H1 (cell line): ENCODE measurements at regions not wholly inside any gene's neighbourhood (a gene's known extent, or its start where the extent isn't known, plus 50 kb on each side); places are given as distances from the start of the nearest gene placed in this dataset.

Experiments
- CTCF ChIA-PET: fragments of 300-600 bp; sonication (Branson Sonifier 250); formaldehyde crosslinking; loops from one replicate; lab custom pipeline; 2021; ENCODE audit not compliant: partially characterized antibody; lab: Charles Lee
- POLR2A ChIA-PET: fragments of 300-600 bp; sonication (Branson Sonifier 250); formaldehyde crosslinking; loops from one replicate; lab custom pipeline; 2021; ENCODE audit warnings: inconsistent platforms; ENCODE audit not compliant: partially characterized antibody; lab: Charles Lee
- DNase-seq, 2 experiments: peaks; one replicate each; pipeline versions ENCODE4 v3.0.0 to v3.0.0-alpha.2; 2010 to 2022; ENCODE audit warnings: low spot score in 2 of 2, low read depth in 1 of 2, mixed read lengths in 1 of 2
- FAIRE-seq: peaks from 2 replicates; lab custom pipeline; 2011; peaks lifted over from hg19 to GRCh38; lab: Jason Lieb, UNC
- H2AFZ ChIP-seq: 2 replicates; pipeline ENCODE4 v1.8.1; 2012; ENCODE audit warnings: low read length, inconsistent platforms
- H2AK5ac ChIP-seq: 2 replicates; pipeline ENCODE4 v1.6.1; 2013; ENCODE audit warnings: low read depth, low read length
- H2BK120ac ChIP-seq: replicated peaks from 2 replicates; pipeline ENCODE3; 2013; ENCODE audit warnings: low read depth, low read length, inconsistent platforms
- H2BK12ac ChIP-seq: 2 replicates; pipeline ENCODE4 v1.6.1; 2013; ENCODE audit warnings: low read depth, low read length
- H2BK15ac ChIP-seq: 2 replicates; pipeline ENCODE4 v1.6.1; 2013; ENCODE audit warnings: low read length
- H2BK20ac ChIP-seq: 2 replicates; pipeline ENCODE4 v1.6.1; 2013; ENCODE audit warnings: low read length
- H2BK5ac ChIP-seq: 2 replicates; pipeline ENCODE4 v1.6.1; 2013; ENCODE audit warnings: low read depth, low read length
- H3K14ac ChIP-seq: 2 replicates; pipeline ENCODE4 v1.6.1; 2013; ENCODE audit warnings: inconsistent platforms; ENCODE audit not compliant: insufficient read length
- H3K18ac ChIP-seq: 2 replicates; pipeline ENCODE4 v1.6.1; 2013; ENCODE audit warnings: low read length; ENCODE audit errors: extremely low read depth
- H3K23ac ChIP-seq: 2 replicates; pipeline ENCODE4 v1.6.1; 2013; ENCODE audit warnings: inconsistent platforms; ENCODE audit not compliant: insufficient read length
- H3K23me2 ChIP-seq: 2 replicates; pipeline ENCODE4 v1.6.1; 2013; ENCODE audit warnings: low read depth, low read length
- H3K27ac ChIP-seq: 2 replicates; pipeline ENCODE4 v1.6.1; 2011; ENCODE audit warnings: low read depth, low read length, inconsistent platforms
- H3K27me3 ChIP-seq, 4 experiments: replicated peaks in 1 of 4; 1 replicate in 1 of 4; 2 replicates in 3 of 4; pipeline versions ENCODE4 v1.6.1 to v1.8.1; 2011 to 2013; ENCODE audit warnings: low read length in 3 of 4, mild to moderate bottlenecking in 3 of 4, inconsistent platforms in 2 of 4, mixed read lengths in 2 of 4, moderate library complexity in 1 of 4; ENCODE audit not compliant: control insufficient read depth in 3 of 4, insufficient read depth in 3 of 4; ENCODE audit errors: extremely low read depth in 1 of 4
- H3K36me3 ChIP-seq, 4 experiments: 2 replicates each; pipeline versions ENCODE4 v1.6.1 to v1.8.1; 2011 to 2013; ENCODE audit warnings: mild to moderate bottlenecking in 4 of 4, low read length in 3 of 4, moderate library complexity in 2 of 4, control low read depth in 1 of 4, inconsistent platforms in 1 of 4; ENCODE audit not compliant: insufficient read depth in 4 of 4, control insufficient read depth in 2 of 4
- H3K4ac ChIP-seq: replicated peaks from 2 replicates; pipeline ENCODE3; 2013; ENCODE audit warnings: low read length, low read depth, mixed read lengths, inconsistent platforms; ENCODE audit not compliant: insufficient read length
- H3K4me1 ChIP-seq, 4 experiments: replicated peaks in 1 of 4; 1 replicate in 1 of 4; 2 replicates in 3 of 4; pipeline versions ENCODE4 v1.6.1 to v1.8.1; 2011 to 2013; ENCODE audit warnings: low read length in 3 of 4, inconsistent platforms in 2 of 4, mixed read lengths in 1 of 4; ENCODE audit not compliant: insufficient read depth in 4 of 4, control insufficient read depth in 3 of 4
- H3K4me2 ChIP-seq, 2 experiments: 2 replicates each; pipeline versions ENCODE4 v1.6.1 to v1.8.1; 2011 to 2013; ENCODE audit warnings: low read depth in 2 of 2, low read length in 2 of 2, control low read depth in 1 of 2, inconsistent platforms in 1 of 2, mild to moderate bottlenecking in 1 of 2; ENCODE audit not compliant: insufficient read depth in 1 of 2
- H3K4me3 ChIP-seq, 4 experiments: fragments of 200-600, 300-600 bp in 1 of 4; sonication (generic), shearing (Covaris generic), sonication (Bioruptor Twin) in 1 of 4; 2 replicates each; pipeline versions ENCODE4 v1.5.1 to v1.8.1; 2011 to 2016; ENCODE audit warnings: low read length in 4 of 4, low read depth in 3 of 4, control low read depth in 2 of 4, inconsistent platforms in 2 of 4, mild to moderate bottlenecking in 2 of 4, mixed read lengths in 1 of 4, moderate library complexity in 1 of 4; ENCODE audit not compliant: insufficient read depth in 2 of 4; ENCODE audit errors: extremely low read depth in 1 of 4
- H3K56ac ChIP-seq: replicated peaks from 2 replicates; pipeline ENCODE3; 2013; ENCODE audit warnings: low read depth, mild to moderate bottlenecking, mixed read lengths, low read length, inconsistent platforms; ENCODE audit not compliant: insufficient read length
- H3K79me1 ChIP-seq: 2 replicates; pipeline ENCODE4 v1.6.1; 2013; ENCODE audit warnings: low read depth, low read length, control low read depth
- H3K79me2 ChIP-seq, 2 experiments: 2 replicates each; pipeline versions ENCODE4 v1.6.1 to v1.8.1; 2012 to 2013; ENCODE audit warnings: low read length in 2 of 2, mild to moderate bottlenecking in 2 of 2, inconsistent platforms in 1 of 2; ENCODE audit not compliant: insufficient read depth in 2 of 2, control insufficient read depth in 1 of 2
- H3K9ac ChIP-seq, 4 experiments: replicated peaks in 1 of 4; 1 replicate in 1 of 4; 2 replicates in 3 of 4; pipeline versions ENCODE4 v1.6.1 to v1.8.1; 2011 to 2013; ENCODE audit warnings: low read depth in 3 of 4, low read length in 3 of 4, control low read depth in 2 of 4, mild to moderate bottlenecking in 2 of 4, moderate library complexity in 2 of 4, inconsistent platforms in 1 of 4; ENCODE audit errors: extremely low read depth in 1 of 4
- H3K9me3 ChIP-seq, 2 experiments: 2 replicates each; pipeline versions ENCODE4 v1.6.1 to v1.8.1; 2012 to 2013; ENCODE audit warnings: mild to moderate bottlenecking in 2 of 2, moderate library complexity in 2 of 2, control low read depth in 1 of 2, inconsistent platforms in 1 of 2, low read depth in 1 of 2, low read length in 1 of 2, mixed read lengths in 1 of 2; ENCODE audit not compliant: insufficient read depth in 2 of 2
- H4K20me1 ChIP-seq, 2 experiments: replicated peaks in 1 of 2; 2 replicates each; pipeline versions ENCODE3 to v1.8.1; 2011 to 2013; ENCODE audit warnings: inconsistent platforms in 2 of 2, low read length in 2 of 2, mild to moderate bottlenecking in 1 of 2; ENCODE audit not compliant: insufficient read depth in 2 of 2, control insufficient read depth in 1 of 2
- H4K5ac ChIP-seq: 2 replicates; pipeline ENCODE4 v1.6.1; 2013; ENCODE audit warnings: low read length, low read depth, mixed read lengths, inconsistent platforms; ENCODE audit not compliant: insufficient read length
- H4K8ac ChIP-seq: 2 replicates; pipeline ENCODE4 v1.8.0; 2013; ENCODE audit warnings: mild to moderate bottlenecking, moderate library complexity, low read length, inconsistent platforms; ENCODE audit not compliant: insufficient read depth; ENCODE audit errors: extremely low read depth
- H4K91ac ChIP-seq: replicated peaks from 2 replicates; pipeline ENCODE3; 2013; ENCODE audit warnings: low read length, mixed read lengths, inconsistent platforms; ENCODE audit not compliant: insufficient read length
- WGBS, 2 experiments: shearing (Covaris generic) in 1 of 2; methylation state at CpG; one replicate each; pipeline versions ENCODE4 v1.1.6 to v1.1.7; 2013 to 2015; ENCODE audit warnings: low lambda C conversion rate in 2 of 2, mixed read lengths in 2 of 2, inconsistent platforms in 1 of 2, low coverage in 1 of 2, missing lambda C conversion rate in 1 of 2; ENCODE audit not compliant: insufficient replicate concordance in 2 of 2, insufficient coverage in 1 of 2, insufficient read length in 1 of 2; ENCODE audit errors: extremely low coverage in 1 of 2, missing lambda C conversion rate in 1 of 2; 5-methylcytosine and 5-hydroxymethylcytosine counted together
- TF ChIP-seq, protein P1 (sequence below): IDR thresholded peaks from 2 replicates; pipeline ENCODE4 v1.6.1; 2011; ENCODE audit warnings: low read length, improper control_type of control experiment

DNA sequence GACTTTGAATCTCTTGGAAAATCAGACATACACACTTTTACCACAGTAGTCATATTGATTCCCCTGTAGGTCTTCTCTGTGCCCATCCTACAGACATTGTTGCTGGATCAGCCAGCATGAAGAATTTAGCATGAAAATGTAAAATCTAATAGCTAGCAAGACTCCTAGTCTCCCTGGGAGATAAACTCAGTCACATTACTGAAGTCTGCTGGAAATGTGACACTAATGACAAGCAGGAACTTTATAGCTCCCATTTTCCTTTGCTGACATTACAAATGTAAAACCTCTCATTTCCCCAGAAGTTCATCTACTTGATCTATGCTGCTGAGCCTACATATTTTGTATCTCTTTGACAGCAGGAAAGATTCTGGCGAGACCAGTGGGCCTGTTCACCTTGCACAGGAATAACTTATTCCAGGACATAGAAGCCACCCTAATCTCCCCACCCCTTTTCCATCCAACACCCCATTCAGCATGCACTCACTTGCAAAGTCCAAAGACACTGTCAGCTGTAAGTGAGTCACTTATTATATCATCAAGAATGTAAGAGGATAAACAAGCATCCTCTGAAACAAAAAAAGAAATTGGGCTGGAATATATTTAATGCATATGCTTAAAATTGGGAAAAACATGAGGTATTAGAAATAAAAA is 648.3 kb upstream of the PKDCC start:
- no peaks in the 10 kb centered on the region for H3K27me3 ChIP-seq
- no peak overlapping the region for H3K4me2 ChIP-seq
- no peak overlapping the region for H4K8ac ChIP-seq
- CTCF ChIA-PET, result interaction anchor here (0.5 to 3.6 kb wide), 22 partner anchors 9 to 1445 kb away, joined by 3 to 18 read pairs (median 3); no protein-coding TSS in a partner anchor
- H2BK5ac ChIP-seq, result no peak overlapping the region
- no peaks in the 10 kb centered on the region for H4K20me1 ChIP-seq
- no peaks in the 10 kb centered on the region for H3K23me2 ChIP-seq
- H3K23ac ChIP-seq, result no peak overlapping the region
- FAIRE-seq (no peak), DNase-seq (no peak)
- no peak overlapping the region for H4K91ac ChIP-seq
- H3K18ac ChIP-seq, result no peak overlapping the region
- no peak overlapping the region for H2BK20ac ChIP-seq
- no peak overlapping the region for H4K5ac ChIP-seq
- no peak overlapping the region for H2AK5ac ChIP-seq
- 81% methylated on average over 1 of the region's 1 CpG; no CpG with 5 or more reads in 1 of the 2 experiments for WGBS, 2 experiments
- POLR2A ChIA-PET, result interaction anchor here (0.6 kb wide), 1 partner anchor 447 kb away, joined by 3 read pairs; no protein-coding TSS in a partner anchor
- H2BK120ac ChIP-seq, result no peak overlapping the region
- no peaks in the 10 kb centered on the region; a peak in 2 of 8 replicates for H3K36me3 ChIP-seq
- H3K56ac ChIP-seq, result no peak overlapping the region
- H2BK12ac ChIP-seq, result no peak overlapping the region
- no peak overlapping the region for H3K27ac ChIP-seq
- TF ChIP-seq, protein P1, sequence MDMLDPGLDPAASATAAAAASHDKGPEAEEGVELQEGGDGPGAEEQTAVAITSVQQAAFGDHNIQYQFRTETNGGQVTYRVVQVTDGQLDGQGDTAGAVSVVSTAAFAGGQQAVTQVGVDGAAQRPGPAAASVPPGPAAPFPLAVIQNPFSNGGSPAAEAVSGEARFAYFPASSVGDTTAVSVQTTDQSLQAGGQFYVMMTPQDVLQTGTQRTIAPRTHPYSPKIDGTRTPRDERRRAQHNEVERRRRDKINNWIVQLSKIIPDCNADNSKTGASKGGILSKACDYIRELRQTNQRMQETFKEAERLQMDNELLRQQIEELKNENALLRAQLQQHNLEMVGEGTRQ, result no peak
- no peaks in the 10 kb centered on the region for H3K79me1 ChIP-seq
- no peak overlapping the region for H3K4me3 ChIP-seq
- H3K14ac ChIP-seq, result no peak overlapping the region
- no peak overlapping the region for H2AFZ ChIP-seq
- H2BK15ac ChIP-seq, result no peak overlapping the region
- H3K4ac ChIP-seq, result no peak overlapping the region
- H3K9ac ChIP-seq, result no peak overlapping the region
- H3K79me2 ChIP-seq, result no peaks in the 10 kb centered on the region
- H3K4me1 ChIP-seq, result peaks cover 0 to 5% (median 1%) of the 10 kb centered on the region in 4 experiments; a peak in 1 of 7 replicates
- H3K9me3 ChIP-seq, result peaks cover 6 to 11% of the 10 kb centered on the region in 2 experiments; a peak in 2 of 4 replicates
